ENCODE measurements at regions not wholly inside any gene's neighbourhood (a gene's known extent, or its start where the extent isn't known, plus 50 kb on each side); places are given as distances from the start of the nearest gene placed in this dataset.

- no peak for TF ChIP-seq POLR2A (IDR thresholded peaks at IDR 0.05)
- TF ChIP-seq CTCF (IDR thresholded peaks at IDR 0.05): no peak
- 82 to 94% methylated on average over 2 of the region's 2 CpGs for WGBS, 2 donors
- no peak overlapping the region for H3K4me3 ChIP-seq
- no peaks in the 10 kb centered on the region for H3K36me3 ChIP-seq (ENCODE audit: low read depth, missing control alignments)
- H3K27ac ChIP-seq: no peak overlapping the region
- intact Hi-C loops (cut with DNase I; ENCODE audit: low total_unique reads): no loop called here
- no peak for DNase-seq
- H3K9me3 ChIP-seq: no peaks in the 10 kb centered on the region
- no peaks in the 10 kb centered on the region for H3K4me1 ChIP-seq
- H3K27me3 ChIP-seq: no peaks in the 10 kb centered on the region
Observed at GRCh38 chr10:3631291-3631690, 153.7 kb downstream of the KLF6 start.

GRCh38 chr10:3625959-3626751, 158.9 kb downstream of the KLF6 start:
- no peaks in the 10 kb centered on the region for H3K36me3 ChIP-seq (ENCODE audit: low read depth, missing control alignments)
- H3K27ac ChIP-seq: no peak overlapping the region
- WGBS, 2 donors: 88 to 89% methylated on average over 11 of the region's 11 CpGs
- intact Hi-C loops (cut with DNase I; ENCODE audit: low total_unique reads): no loop called here
- no peaks in the 10 kb centered on the region for H3K4me1 ChIP-seq
- H3K9me3 ChIP-seq: no peaks in the 10 kb centered on the region
- TF ChIP-seq POLR2A (IDR thresholded peaks at IDR 0.05) (no peak), CTCF (IDR thresholded peaks at IDR 0.05) (no peak)
- no peak overlapping the region for H3K4me3 ChIP-seq
- H3K27me3 ChIP-seq: no peaks in the 10 kb centered on the region
- no peak for DNase-seq

DNA sequence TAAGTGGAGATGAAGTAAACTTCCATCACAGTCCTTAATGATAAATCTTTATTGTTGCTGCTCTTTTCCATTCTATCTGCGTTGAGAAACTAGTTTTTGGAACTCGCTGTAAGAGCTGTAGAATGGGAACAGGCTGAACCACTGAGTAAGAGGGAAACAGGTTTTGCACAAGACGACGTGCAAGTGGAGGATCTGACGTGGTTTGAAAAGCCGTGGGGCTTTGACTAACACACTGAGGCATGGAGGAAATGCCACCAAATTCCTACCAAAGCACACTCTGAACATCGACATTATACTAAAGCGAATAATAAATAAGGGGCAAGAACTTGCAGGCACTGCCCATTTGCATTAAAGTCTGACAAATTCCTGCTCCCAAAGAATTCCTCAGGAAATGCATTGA, 160.6 kb downstream of the KLF6 start:
- Histone ChIP-seq H3K27ac (no peak overlapping the region), H3K27me3 (no peaks in the 10 kb centered on the region), H3K9me3 (no peaks in the 10 kb centered on the region), H3K4me3 (no peak overlapping the region), H3K36me3 (ENCODE audit: low read depth, missing control alignments) (no peaks in the 10 kb centered on the region), H3K4me1 (no peaks in the 10 kb centered on the region)
- WGBS, 2 donors: 82 to 88% methylated on average over 8 of the region's 8 CpGs
- TF ChIP-seq CTCF (IDR thresholded peaks at IDR 0.05): no peak
- TF ChIP-seq POLR2A (IDR thresholded peaks at IDR 0.05): no peak
- intact Hi-C loops (cut with DNase I; ENCODE audit: low total_unique reads): no loop called here
- no peak for DNase-seq

DNA sequence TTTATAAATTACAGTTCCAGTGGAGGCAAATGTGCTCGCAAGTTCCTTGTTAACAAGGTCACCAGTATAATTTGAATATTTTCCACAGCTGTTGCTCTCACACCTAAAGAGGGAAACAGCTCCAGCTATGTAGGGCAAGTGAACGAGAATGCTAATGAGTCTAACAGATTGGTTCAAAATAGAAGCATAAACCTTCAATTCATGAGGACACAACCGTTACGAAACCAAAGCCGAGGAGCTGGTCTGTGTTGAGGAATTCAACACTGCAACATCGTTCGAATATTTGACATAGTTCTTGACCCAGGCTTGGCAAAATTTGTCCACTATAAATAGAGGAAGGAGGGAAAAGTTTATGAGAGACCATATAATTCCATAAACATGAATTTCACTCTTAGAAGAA, 161.3 kb downstream of the KLF6 start:
- no peaks in the 10 kb centered on the region for H3K36me3 ChIP-seq (ENCODE audit: low read depth, missing control alignments)
- no peak overlapping the region for H3K27ac ChIP-seq
- intact Hi-C loops (cut with DNase I; ENCODE audit: low total_unique reads): no loop called here
- DNase-seq: no peak
- no peak overlapping the region for H3K4me3 ChIP-seq
- 49 to 63% methylated on average over 7 of the region's 7 CpGs for WGBS, 2 donors
- H3K27me3 ChIP-seq: no peaks in the 10 kb centered on the region
- H3K4me1 ChIP-seq: no peaks in the 10 kb centered on the region
- no peak for TF ChIP-seq CTCF (IDR thresholded peaks at IDR 0.05)
- TF ChIP-seq POLR2A (IDR thresholded peaks at IDR 0.05): no peak
- no peaks in the 10 kb centered on the region for H3K9me3 ChIP-seq
